Stomach (tissue), 4 donors: ENCODE measurements at regions not wholly inside any gene's neighbourhood (a gene's known extent, or its start where the extent isn't known, plus 50 kb on each side); places are given as distances from the start of the nearest gene placed in this dataset.

Experiments
- CTCF ChIP-seq, 7 experiments: fragments of 450-650 bp in 4 of 7; fragments of 200-600 bp in 3 of 7; sonication (generic) in 3 of 7; IDR thresholded peaks; one replicate each; pipeline ENCODE4 v1.5.1; 2016 to 2019; ENCODE audit warnings: antibody characterized with exemption in 7 of 7, control low read depth in 2 of 7, mild to moderate bottlenecking in 1 of 7
- EP300 ChIP-seq: sonication (generic); formaldehyde crosslinking; IDR thresholded peaks from one replicate; pipeline ENCODE4 v1.6.1; 2017; ENCODE audit warnings: antibody characterized with exemption
- POLR2A ChIP-seq, 4 donors: fragments of 450-650 bp; IDR thresholded peaks; one replicate each; pipeline ENCODE4 v1.6.1; 2016; ENCODE audit warnings: antibody characterized with exemption in 4 of 4, control low read depth in 2 of 4, mild to moderate bottlenecking in 1 of 4, moderate library complexity in 1 of 4
- POLR2AphosphoS5 ChIP-seq, 3 donors: sonication (generic); formaldehyde crosslinking; IDR thresholded peaks; one replicate each; pipeline ENCODE4 v1.6.1; 2016; ENCODE audit warnings: antibody characterized with exemption in 3 of 3

- TF ChIP-seq POLR2A (IDR thresholded peaks at IDR 0.05) (no peak), EP300 (no peak), CTCF (IDR thresholded peaks at IDR 0.05) (no peak), POLR2AphosphoS5 (IDR thresholded peaks at IDR 0.05) (no peak)
These were observed 194.1 kb upstream of the GJE1 start for GRCh38 chr6:141938664-141939063.
